ENCODE measurements at regions not wholly inside any gene's neighbourhood (a gene's known extent, or its start where the extent isn't known, plus 50 kb on each side); places are given as distances from the start of the nearest gene placed in this dataset.

DNA sequence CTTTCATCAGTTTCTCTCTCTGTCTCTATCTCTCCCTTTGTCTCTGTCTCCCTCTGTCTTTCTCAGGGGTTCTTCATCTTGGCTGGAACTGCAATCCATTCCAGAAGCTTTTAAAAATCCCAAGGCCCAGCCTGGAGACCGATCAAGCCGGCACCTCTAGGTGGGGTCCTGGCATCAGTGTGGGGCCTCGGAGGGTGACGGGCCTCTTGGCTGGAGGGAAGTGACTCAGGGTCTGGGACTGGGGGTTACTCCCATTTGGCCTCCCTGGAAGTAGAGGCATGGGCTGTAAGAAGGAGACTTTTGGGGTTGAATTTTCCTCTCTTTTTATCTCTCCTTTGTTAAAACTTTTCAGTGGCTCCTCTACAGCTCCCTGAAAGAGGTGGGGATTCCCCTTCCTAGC is 52.8 kb upstream of the OTOF start:
- no peak for DNase-seq

DNA sequence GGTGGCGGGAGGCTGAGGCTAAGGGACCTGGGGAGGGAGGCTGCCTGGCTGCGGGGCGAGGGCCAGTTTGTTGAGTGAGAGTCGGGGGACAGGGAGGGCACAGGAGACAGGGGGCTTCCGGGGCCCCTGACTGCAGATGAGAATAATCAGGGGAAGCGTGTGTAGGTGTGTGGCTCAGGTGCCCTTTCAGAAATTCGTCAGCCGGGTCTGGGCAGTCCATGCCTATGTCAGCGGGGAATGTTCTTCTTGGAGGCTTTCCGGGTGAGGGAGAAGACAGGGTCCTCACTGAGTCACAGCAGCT is 52.3 kb upstream of the OTOF start:
- no peak for DNase-seq

DNA sequence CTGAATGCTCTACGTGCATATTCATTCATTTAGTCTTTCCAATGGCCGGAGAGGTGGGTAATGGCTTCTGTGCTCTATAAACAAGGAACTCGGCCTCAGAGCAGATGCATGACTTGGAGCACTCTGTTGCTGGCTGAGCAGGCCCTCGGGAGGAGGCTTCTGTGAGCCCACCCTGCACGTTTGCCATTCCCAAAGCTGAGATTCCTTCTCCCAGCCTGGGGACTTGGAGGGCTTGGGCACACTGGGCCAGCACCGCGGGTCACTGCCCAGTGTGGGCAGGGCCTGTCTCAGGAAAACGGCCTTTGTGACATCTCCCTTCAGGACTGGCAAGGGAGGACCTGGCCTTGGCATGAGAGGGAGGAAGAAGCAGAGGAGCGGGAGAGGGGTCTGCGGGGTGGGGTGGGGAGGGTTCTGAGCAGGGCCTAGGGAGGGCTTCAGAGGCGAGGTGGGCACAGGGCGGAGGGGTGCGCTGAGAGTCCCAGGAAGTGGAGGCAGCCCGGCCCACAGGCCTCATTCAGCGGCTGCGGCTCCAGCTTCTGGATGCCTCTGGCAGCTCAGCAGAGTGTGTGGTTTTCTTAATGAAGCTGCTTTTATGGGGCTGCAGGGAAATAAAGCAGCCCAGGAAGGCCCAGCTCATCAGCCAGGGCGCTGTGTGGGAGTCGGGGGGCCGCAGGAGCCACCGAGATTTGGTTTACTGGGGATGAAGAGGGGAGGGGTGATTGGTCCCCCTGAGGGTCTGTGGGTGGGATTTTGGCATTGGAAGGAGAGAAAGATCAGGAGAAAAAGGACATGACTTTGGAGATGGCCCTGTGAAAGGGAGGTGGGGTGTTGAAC is 51.7 kb upstream of the OTOF start:
- DNase-seq, result peak in 1 of 14 donors; percentile 29

GRCh38 chr2:26528836-26529235 is 50.9 kb upstream of the OTOF start:
- no peak for DNase-seq

DNA sequence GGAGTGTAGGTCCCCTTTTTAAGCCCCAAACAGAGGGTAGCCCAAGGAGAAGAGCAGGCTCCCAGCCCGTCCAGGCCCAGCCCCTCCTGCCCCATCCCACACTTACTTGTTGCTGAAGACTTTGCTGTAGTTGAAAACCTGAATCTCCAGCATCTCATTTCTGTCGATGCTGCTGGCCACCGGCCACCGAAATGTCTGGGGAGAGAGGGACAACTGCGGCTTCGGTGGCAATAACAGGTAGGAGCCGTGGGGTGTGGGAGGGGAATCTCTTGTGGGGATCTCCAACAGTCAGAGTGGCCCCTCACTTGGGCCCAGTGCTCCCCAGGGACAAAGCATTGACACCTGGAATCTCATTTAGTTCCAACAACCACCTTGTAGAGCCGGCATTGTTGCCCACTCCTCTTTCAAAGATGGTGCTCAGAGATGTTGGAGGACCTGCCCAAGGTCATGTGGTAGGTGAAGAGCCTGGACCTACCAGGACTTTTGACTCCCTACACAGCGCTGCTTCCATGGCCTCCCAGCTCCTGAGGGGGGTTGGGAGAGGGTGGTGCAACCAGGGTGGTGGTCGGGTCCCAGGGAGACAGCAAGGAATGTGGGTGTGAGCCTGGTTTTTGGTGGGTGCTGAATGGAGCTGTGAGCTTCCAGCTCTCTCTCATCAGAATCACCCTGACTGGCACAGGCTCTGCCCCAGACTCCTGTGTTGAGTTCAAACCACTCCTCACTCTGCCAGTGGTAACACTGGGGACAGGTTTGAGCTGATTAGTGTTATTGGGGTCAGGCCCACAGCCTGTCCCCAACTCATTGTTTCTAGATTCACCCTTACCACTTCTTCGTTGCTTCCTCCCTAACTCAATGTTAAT is 50.0 kb upstream of the OTOF start:
- DNase-seq, result no peak
